NCI-H187 (cell line): ENCODE measurements at regions not wholly inside any gene's neighbourhood (a gene's known extent, or its start where the extent isn't known, plus 50 kb on each side); places are given as distances from the start of the nearest gene placed in this dataset.

Experiments
- DNase-seq, 2 experiments: peaks; one replicate each; lab custom pipeline; 2025; lab: John Stamatoyannopoulos, UW

- no peak for DNase-seq
Observed at GRCh38 chr2:51237626-51238271, 205.8 kb upstream of the NRXN1 start.

GRCh38 chr2:51232027-51232426, 200.1 kb upstream of the NRXN1 start:
- DNase-seq = no peak

GRCh38 chr2:51231071-51231470, 199.1 kb upstream of the NRXN1 start:
- DNase-seq = no peak

- no peak for DNase-seq
Observed at GRCh38 chr2:51225377-51225776, 193.4 kb upstream of the NRXN1 start.

- DNase-seq = no peak
Observed at GRCh38 chr2:51224790-51225189, 192.9 kb upstream of the NRXN1 start.

GRCh38 chr2:51222106-51222505, 190.2 kb upstream of the NRXN1 start:
- DNase-seq = no peak

- DNase-seq = no peak
Observed at GRCh38 chr2:51220606-51221005, 188.7 kb upstream of the NRXN1 start.

- no peak for DNase-seq
Observed at GRCh38 chr2:51220080-51220479, 188.1 kb upstream of the NRXN1 start.

- no peak for DNase-seq
Observed at GRCh38 chr2:51219468-51219867, 187.5 kb upstream of the NRXN1 start.

- DNase-seq = no peak
Observed at GRCh38 chr2:51218047-51218446, 186.1 kb upstream of the NRXN1 start.

- DNase-seq = no peak
Observed at GRCh38 chr2:51213826-51214225, 181.9 kb upstream of the NRXN1 start.

GRCh38 chr2:51212374-51212773, 180.4 kb upstream of the NRXN1 start:
- no peak for DNase-seq

- DNase-seq = no peak
Observed at GRCh38 chr2:51208521-51208920, 176.6 kb upstream of the NRXN1 start.

GRCh38 chr2:51201295-51201694, 169.4 kb upstream of the NRXN1 start:
- DNase-seq = no peak

GRCh38 chr2:51194656-51195055, 162.7 kb upstream of the NRXN1 start:
- no peak for DNase-seq

- DNase-seq = no peak
Observed at GRCh38 chr2:51170273-51170672, 138.3 kb upstream of the NRXN1 start.

GRCh38 chr2:51165534-51166260, 133.8 kb upstream of the NRXN1 start:
- no peak for DNase-seq

- DNase-seq = peak in 1 of 2 experiments; percentile 25
Observed at GRCh38 chr2:51158251-51158650, 126.3 kb upstream of the NRXN1 start.

- DNase-seq = no peak
Observed at GRCh38 chr2:51153236-51153635, 121.3 kb upstream of the NRXN1 start.

- DNase-seq = no peak
Observed at GRCh38 chr2:51151490-51152140, 119.7 kb upstream of the NRXN1 start.

- no peak for DNase-seq
Observed at GRCh38 chr2:51149725-51150124, 117.8 kb upstream of the NRXN1 start.

GRCh38 chr2:51145761-51146160, 113.8 kb upstream of the NRXN1 start:
- no peak for DNase-seq

- no peak for DNase-seq
Observed at GRCh38 chr2:51120754-51121280, 88.9 kb upstream of the NRXN1 start.
